ENCODE measurements at regions not wholly inside any gene's neighbourhood (a gene's known extent, or its start where the extent isn't known, plus 50 kb on each side); places are given as distances from the start of the nearest gene placed in this dataset.

- peak; percentile 8 for DNase-seq
Observed at GRCh38 chr5:111574311-111574710, 62.0 kb upstream of the STARD4 start.

GRCh38 chr5:111572561-111572960 is 60.2 kb upstream of the STARD4 start:
- DNase-seq, result peak; percentile 11

- DNase-seq, result peak; percentile 71
Observed at GRCh38 chr5:111563031-111563822, 50.9 kb upstream of the STARD4 start.

GRCh38 chr5:111562561-111562960 is 50.2 kb upstream of the STARD4 start:
- DNase-seq, result no peak
